ENCODE measurements at regions not wholly inside any gene's neighbourhood (a gene's known extent, or its start where the extent isn't known, plus 50 kb on each side); places are given as distances from the start of the nearest gene placed in this dataset.

GRCh38 chr3:116601206-116601605 is 108.4 kb upstream of the TUSC7 start:
- Histone ChIP-seq H3F3A (ENCODE audit: low read depth) (no peaks in the 10 kb centered on the region), H3K4me3 (ENCODE audit: low read length, poor library complexity, severe bottlenecking) (no peak overlapping the region), H3K36me3 (ENCODE audit: insufficient read depth, low read length) (no peaks in the 10 kb centered on the region), H4K20me1 (ENCODE audit: insufficient read depth, low read length, poor library complexity, severe bottlenecking) (no peaks in the 10 kb centered on the region), H3K9ac (ENCODE audit: low read depth, low read length, poor library complexity, severe bottlenecking) (no peak overlapping the region), H3K79me2 (ENCODE audit: insufficient read depth, low read length) (no peaks in the 10 kb centered on the region), H3K9me2 (replicated peaks; ENCODE audit: low read depth, low read length) (no peaks in the 10 kb centered on the region), H3K4me1 (ENCODE audit: insufficient read depth, low read length, poor library complexity, severe bottlenecking) (no peaks in the 10 kb centered on the region), H2AFZ (ENCODE audit: low read length) (no peak overlapping the region), H3K4me2 (ENCODE audit: low read depth, low read length, poor library complexity, severe bottlenecking) (no peak overlapping the region), H3K9me3 (ENCODE audit: insufficient read depth, low read depth, low read length) (no peaks in the 10 kb centered on the region), H3K27me3 (ENCODE audit: insufficient read depth, low read length, poor library complexity, severe bottlenecking) (no peaks in the 10 kb centered on the region)
- TF ChIP-seq EZH2phosphoT487 (IDR thresholded peaks at IDR 0.05; ENCODE audit: borderline replicate concordance) = no peak
- TF ChIP-seq, protein P1, sequence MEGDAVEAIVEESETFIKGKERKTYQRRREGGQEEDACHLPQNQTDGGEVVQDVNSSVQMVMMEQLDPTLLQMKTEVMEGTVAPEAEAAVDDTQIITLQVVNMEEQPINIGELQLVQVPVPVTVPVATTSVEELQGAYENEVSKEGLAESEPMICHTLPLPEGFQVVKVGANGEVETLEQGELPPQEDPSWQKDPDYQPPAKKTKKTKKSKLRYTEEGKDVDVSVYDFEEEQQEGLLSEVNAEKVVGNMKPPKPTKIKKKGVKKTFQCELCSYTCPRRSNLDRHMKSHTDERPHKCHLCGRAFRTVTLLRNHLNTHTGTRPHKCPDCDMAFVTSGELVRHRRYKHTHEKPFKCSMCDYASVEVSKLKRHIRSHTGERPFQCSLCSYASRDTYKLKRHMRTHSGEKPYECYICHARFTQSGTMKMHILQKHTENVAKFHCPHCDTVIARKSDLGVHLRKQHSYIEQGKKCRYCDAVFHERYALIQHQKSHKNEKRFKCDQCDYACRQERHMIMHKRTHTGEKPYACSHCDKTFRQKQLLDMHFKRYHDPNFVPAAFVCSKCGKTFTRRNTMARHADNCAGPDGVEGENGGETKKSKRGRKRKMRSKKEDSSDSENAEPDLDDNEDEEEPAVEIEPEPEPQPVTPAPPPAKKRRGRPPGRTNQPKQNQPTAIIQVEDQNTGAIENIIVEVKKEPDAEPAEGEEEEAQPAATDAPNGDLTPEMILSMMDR (conservative IDR thresholded peaks at IDR 0.05; ENCODE audit: low read length) = no peak

DNA sequence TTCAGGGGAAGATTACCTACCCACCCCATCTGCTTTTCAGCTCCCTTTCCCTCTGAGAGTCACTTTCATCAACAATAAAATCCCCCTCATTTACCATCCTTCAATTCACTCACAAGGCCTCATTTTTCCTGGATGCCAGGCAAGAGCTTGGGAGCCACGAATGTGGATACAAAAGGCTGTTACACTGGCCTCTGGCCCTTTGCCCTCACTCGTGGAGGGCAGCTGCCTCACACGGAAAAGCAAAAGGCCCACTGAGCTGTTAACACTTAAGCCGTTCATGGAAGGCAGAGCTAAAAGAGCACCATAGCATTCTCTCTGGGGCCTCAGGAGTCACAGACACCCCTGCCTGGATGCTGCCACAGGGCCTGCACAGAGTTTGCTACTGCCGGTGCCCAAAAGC is 102.4 kb upstream of the TUSC7 start:
- no peaks in the 10 kb centered on the region for H4K20me1 ChIP-seq (ENCODE audit: insufficient read depth, low read length, poor library complexity, severe bottlenecking)
- no peaks in the 10 kb centered on the region for H3K36me3 ChIP-seq (ENCODE audit: insufficient read depth, low read length)
- no peaks in the 10 kb centered on the region for H3K27me3 ChIP-seq (ENCODE audit: insufficient read depth, low read length, poor library complexity, severe bottlenecking)
- TF ChIP-seq, protein P1 (conservative IDR thresholded peaks at IDR 0.05; ENCODE audit: low read length) = no peak
- TF ChIP-seq EZH2phosphoT487 (IDR thresholded peaks at IDR 0.05; ENCODE audit: borderline replicate concordance) = no peak
- no peaks in the 10 kb centered on the region; the same call in 1 of the 2 replicates for H3K9me3 ChIP-seq (ENCODE audit: insufficient read depth, low read depth, low read length)
- H3K9ac ChIP-seq (ENCODE audit: low read depth, low read length, poor library complexity, severe bottlenecking) = no peak overlapping the region
- no peaks in the 10 kb centered on the region; the same call in 1 of the 2 replicates for H3K9me2 ChIP-seq (replicated peaks; ENCODE audit: low read depth, low read length)
- H3K4me3 ChIP-seq (ENCODE audit: low read length, poor library complexity, severe bottlenecking) = no peak overlapping the region
- H3K79me2 ChIP-seq (ENCODE audit: insufficient read depth, low read length) = no peaks in the 10 kb centered on the region
- no peaks in the 10 kb centered on the region for H3K4me1 ChIP-seq (ENCODE audit: insufficient read depth, low read length, poor library complexity, severe bottlenecking)
- H3F3A ChIP-seq (ENCODE audit: low read depth) = no peaks in the 10 kb centered on the region
- no peak overlapping the region for H2AFZ ChIP-seq (ENCODE audit: low read length)
- H3K4me2 ChIP-seq (ENCODE audit: low read depth, low read length, poor library complexity, severe bottlenecking) = no peak overlapping the region

DNA sequence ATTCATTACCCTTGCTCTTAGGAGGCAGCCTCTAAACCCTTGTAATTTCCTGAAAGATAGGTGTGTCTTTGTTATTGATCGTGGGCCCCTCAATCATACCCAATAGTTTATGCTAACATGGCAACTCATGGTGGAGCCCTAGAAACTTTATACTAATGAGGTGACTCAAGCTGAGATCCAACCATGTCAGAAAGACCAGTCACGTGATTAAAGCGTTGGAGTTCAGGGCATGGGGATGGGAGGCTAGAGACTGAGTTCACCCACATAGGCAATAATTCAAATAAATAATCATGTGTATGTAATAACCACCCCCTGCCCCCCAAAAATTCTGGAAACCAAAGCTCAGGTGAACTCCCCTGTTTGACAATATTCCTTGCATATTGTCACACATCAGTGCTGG is 99.5 kb upstream of the TUSC7 start:
- no peak for TF ChIP-seq EZH2phosphoT487 (IDR thresholded peaks at IDR 0.05; ENCODE audit: borderline replicate concordance)
- TF ChIP-seq, protein P1 (conservative IDR thresholded peaks at IDR 0.05; ENCODE audit: low read length) = no peak
- H3K9me3 ChIP-seq (ENCODE audit: insufficient read depth, low read depth, low read length) = no peaks in the 10 kb centered on the region; the same call in 1 of the 2 replicates

More for the DNA sequence above, 99.5 kb upstream of the TUSC7 start:
- no peaks in the 10 kb centered on the region for H3K27me3 ChIP-seq (ENCODE audit: insufficient read depth, low read length, poor library complexity, severe bottlenecking)
- H3K36me3 ChIP-seq (ENCODE audit: insufficient read depth, low read length) = no peaks in the 10 kb centered on the region
- no peaks in the 10 kb centered on the region for H4K20me1 ChIP-seq (ENCODE audit: insufficient read depth, low read length, poor library complexity, severe bottlenecking)
- no peaks in the 10 kb centered on the region for H3K79me2 ChIP-seq (ENCODE audit: insufficient read depth, low read length)
- H3K4me2 ChIP-seq (ENCODE audit: low read depth, low read length, poor library complexity, severe bottlenecking) = no peak overlapping the region
- no peak overlapping the region for H3K4me3 ChIP-seq (ENCODE audit: low read length, poor library complexity, severe bottlenecking)
- H3K4me1 ChIP-seq (ENCODE audit: insufficient read depth, low read length, poor library complexity, severe bottlenecking) = no peaks in the 10 kb centered on the region
- H3F3A ChIP-seq (ENCODE audit: low read depth) = no peaks in the 10 kb centered on the region
- H3K9ac ChIP-seq (ENCODE audit: low read depth, low read length, poor library complexity, severe bottlenecking) = no peak overlapping the region
- H2AFZ ChIP-seq (ENCODE audit: low read length) = no peak overlapping the region
- no peaks in the 10 kb centered on the region; the same call in 1 of the 2 replicates for H3K9me2 ChIP-seq (replicated peaks; ENCODE audit: low read depth, low read length)
